ENCODE measurements at regions not wholly inside any gene's neighbourhood (a gene's known extent, or its start where the extent isn't known, plus 50 kb on each side); places are given as distances from the start of the nearest gene placed in this dataset.

DNA sequence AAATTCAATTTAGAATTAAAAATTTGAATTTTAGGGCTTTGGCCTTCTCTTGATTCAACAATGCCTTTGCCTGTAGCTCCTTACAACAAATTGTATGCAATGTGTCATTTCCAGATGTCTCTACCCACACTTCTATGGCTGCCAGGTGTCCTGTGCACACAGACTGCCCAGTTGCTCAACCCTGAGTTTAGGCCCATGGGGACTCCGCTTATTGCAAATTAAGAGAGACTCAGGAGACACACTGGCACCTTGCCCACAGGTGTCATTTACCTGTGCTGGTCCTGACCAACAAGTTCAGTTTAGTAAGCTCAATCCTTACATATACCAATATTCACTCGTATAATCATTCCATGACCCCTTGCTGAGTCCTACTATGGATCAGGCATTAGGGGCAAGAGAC lies 236.1 kb downstream of the OMA1 start:
- Histone ChIP-seq H3K27ac (ENCODE audit: insufficient read depth, low read length) (no peak overlapping the region), H3K4me3 (replicated peaks in 1 of 4; ENCODE audit: control extremely low read depth in 1 of 4, insufficient read depth in 1 of 4, low read depth in 3 of 4, low read length in 4 of 4) (no peak overlapping the region), H3K79me2 (ENCODE audit: control insufficient read depth, insufficient read depth, low read length) (no peaks in the 10 kb centered on the region), H3K9me3 (ENCODE audit: control insufficient read depth, insufficient read depth, low read depth, low read length) (no peaks in the 10 kb centered on the region), H3K36me3 (ENCODE audit: control insufficient read depth, insufficient read depth, low read length) (no peaks in the 10 kb centered on the region), H2AFZ (ENCODE audit: low read length) (no peak overlapping the region), H3K27me3 (ENCODE audit: control insufficient read depth, insufficient read depth, low read length) (no peaks in the 10 kb centered on the region), H3K4me2 (ENCODE audit: extremely low read depth, insufficient read depth, low read length) (no peak overlapping the region), H4K20me1 (ENCODE audit: control insufficient read depth, extremely low read depth, insufficient read depth, low read length) (no peaks in the 10 kb centered on the region), H3K4me1 (ENCODE audit: control insufficient read depth, extremely low read depth, insufficient read depth, low read length) (no peaks in the 10 kb centered on the region), H3K9ac (ENCODE audit: insufficient read depth, low read length) (no peak overlapping the region)
- TF ChIP-seq CTCF (conservative IDR thresholded peaks at IDR 0.05 in 1 of 2, IDR thresholded peaks at IDR 0.05 in 1 of 2; ENCODE audit: low read depth in 1 of 2, low read length in 2 of 2) (no peak), EZH2 (IDR thresholded peaks at IDR 0.05; ENCODE audit: low read length, missing control alignments) (no peak)
- no peak for DNase-seq (ENCODE audit: low read depth in 2 of 2)

DNA sequence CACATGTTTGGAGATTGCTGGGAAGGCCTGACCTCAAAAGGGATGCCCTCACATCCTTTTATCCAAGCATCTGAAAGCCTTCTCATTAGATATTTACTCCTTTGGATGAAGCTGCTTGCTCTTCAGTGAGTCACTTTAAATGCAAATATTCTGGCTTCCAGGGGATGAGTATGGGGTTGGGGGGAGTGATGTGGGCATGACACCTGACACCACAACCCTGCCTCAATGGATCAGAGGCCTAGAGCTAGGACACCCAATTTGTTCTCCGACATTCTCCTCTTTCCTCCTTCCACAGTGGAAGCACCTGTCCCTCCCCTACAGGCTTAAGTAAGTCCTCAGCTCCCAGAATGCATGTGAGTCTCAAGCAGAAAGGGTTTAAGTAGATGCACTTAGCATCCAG lies 238.3 kb downstream of the OMA1 start:
- Histone ChIP-seq H3K27ac (ENCODE audit: insufficient read depth, low read length) (no peak overlapping the region), H2AFZ (ENCODE audit: low read length) (no peak overlapping the region), H4K20me1 (ENCODE audit: control insufficient read depth, extremely low read depth, insufficient read depth, low read length) (no peaks in the 10 kb centered on the region), H3K4me1 (ENCODE audit: control insufficient read depth, extremely low read depth, insufficient read depth, low read length) (no peaks in the 10 kb centered on the region), H3K36me3 (ENCODE audit: control insufficient read depth, insufficient read depth, low read length) (no peaks in the 10 kb centered on the region), H3K27me3 (ENCODE audit: control insufficient read depth, insufficient read depth, low read length) (no peaks in the 10 kb centered on the region), H3K4me2 (ENCODE audit: extremely low read depth, insufficient read depth, low read length) (no peak overlapping the region), H3K9ac (ENCODE audit: insufficient read depth, low read length) (no peak overlapping the region), H3K9me3 (ENCODE audit: control insufficient read depth, insufficient read depth, low read depth, low read length) (no peaks in the 10 kb centered on the region), H3K4me3 (replicated peaks in 1 of 4; ENCODE audit: control extremely low read depth in 1 of 4, insufficient read depth in 1 of 4, low read depth in 3 of 4, low read length in 4 of 4) (no peak overlapping the region), H3K79me2 (ENCODE audit: control insufficient read depth, insufficient read depth, low read length) (no peaks in the 10 kb centered on the region)
- TF ChIP-seq CTCF (conservative IDR thresholded peaks at IDR 0.05 in 1 of 2, IDR thresholded peaks at IDR 0.05 in 1 of 2; ENCODE audit: low read depth in 1 of 2, low read length in 2 of 2) (no peak), EZH2 (IDR thresholded peaks at IDR 0.05; ENCODE audit: low read length, missing control alignments) (no peak)
- DNase-seq (ENCODE audit: low read depth in 2 of 2) = no peak

- Histone ChIP-seq H4K20me1 (ENCODE audit: control insufficient read depth, extremely low read depth, insufficient read depth, low read length) (no peaks in the 10 kb centered on the region), H3K79me2 (ENCODE audit: control insufficient read depth, insufficient read depth, low read length) (no peaks in the 10 kb centered on the region), H3K4me1 (ENCODE audit: control insufficient read depth, extremely low read depth, insufficient read depth, low read length) (no peaks in the 10 kb centered on the region), H3K9me3 (ENCODE audit: control insufficient read depth, insufficient read depth, low read depth, low read length) (no peaks in the 10 kb centered on the region), H3K27me3 (ENCODE audit: control insufficient read depth, insufficient read depth, low read length) (no peaks in the 10 kb centered on the region), H2AFZ (ENCODE audit: low read length) (no peak overlapping the region), H3K36me3 (ENCODE audit: control insufficient read depth, insufficient read depth, low read length) (no peaks in the 10 kb centered on the region), H3K27ac (ENCODE audit: insufficient read depth, low read length) (no peak overlapping the region), H3K9ac (ENCODE audit: insufficient read depth, low read length) (no peak overlapping the region), H3K4me3 (replicated peaks in 1 of 4; ENCODE audit: control extremely low read depth in 1 of 4, insufficient read depth in 1 of 4, low read depth in 3 of 4, low read length in 4 of 4) (no peak overlapping the region), H3K4me2 (ENCODE audit: extremely low read depth, insufficient read depth, low read length) (no peak overlapping the region)
- no peak for TF ChIP-seq CTCF (conservative IDR thresholded peaks at IDR 0.05 in 1 of 2, IDR thresholded peaks at IDR 0.05 in 1 of 2; ENCODE audit: low read depth in 1 of 2, low read length in 2 of 2)
- TF ChIP-seq EZH2 (IDR thresholded peaks at IDR 0.05; ENCODE audit: low read length, missing control alignments) = no peak
- no peak for DNase-seq (ENCODE audit: low read depth in 2 of 2)
These were observed 239.1 kb downstream of the OMA1 start for GRCh38 chr1:58307431-58307830.
